ENCODE measurements at regions not wholly inside any gene's neighbourhood (a gene's known extent, or its start where the extent isn't known, plus 50 kb on each side); places are given as distances from the start of the nearest gene placed in this dataset.

- TF ChIP-seq CTCF (IDR thresholded peaks at IDR 0.05; ENCODE audit: low read length) (no peak), EZH2phosphoT487 (IDR thresholded peaks at IDR 0.05; ENCODE audit: low read length) (no peak), EZH2 (optimal IDR thresholded peaks at IDR 0.05; ENCODE audit: low read depth, low read length) (no peak)
These were observed 497.1 kb downstream of the CD83 start for GRCh38 chr6:14614631-14615030.

Data from MM.1S (cell line).